GM23248 (cell line): ENCODE measurements at regions not wholly inside any gene's neighbourhood (a gene's known extent, or its start where the extent isn't known, plus 50 kb on each side); places are given as distances from the start of the nearest gene placed in this dataset.

Experiments used
- EZH2 ChIP-seq: fragments of 200-600 bp; sonication (generic); IDR thresholded peaks from 2 replicates; pipeline ENCODE4 v1.6.1; 2018; ENCODE audit warnings: antibody characterized with exemption, mild to moderate bottlenecking; ENCODE audit not compliant: insufficient read depth, poor library complexity, severe bottlenecking
- EZH2phosphoT487 ChIP-seq: fragments of 200-600 bp; sonication (generic); IDR thresholded peaks from 2 replicates; pipeline ENCODE4 v1.6.1; 2018; ENCODE audit warnings: antibody characterized with exemption, moderate library complexity, mild to moderate bottlenecking, low read depth; ENCODE audit not compliant: insufficient read depth

- no peak for TF ChIP-seq EZH2phosphoT487
- no peak for TF ChIP-seq EZH2
Observed at GRCh38 chr2:144126302-144126701, 393.6 kb downstream of the ZEB2 start.
